K562 (cell line): ENCODE measurements at regions not wholly inside any gene's neighbourhood (a gene's known extent, or its start where the extent isn't known, plus 50 kb on each side); places are given as distances from the start of the nearest gene placed in this dataset.

Source experiments
- ATAC-seq: fragments of 200-7000 bp; cut with Tn5 transposase; 3 replicates; pipeline ENCODE4 v1.9.1; 2020; ENCODE audit warnings: moderate library complexity
- BruUV-seq: library from RNA; stranded (reverse); fragments of 400-500 nt; replicated peaks from 2 replicates; lab custom pipeline; 2021; lab: Mats Ljungman, UMichigan
- CTCF ChIA-PET: fragments of 300-600 bp; formaldehyde crosslinking; extraction: SDS; loops from one replicate; lab custom pipeline; 2021; ENCODE audit warnings: low intra/inter-chr PET ratio; lab: Yijun Ruan, JAX
- POLR2A ChIA-PET: fragments of 300-600, 350-650 bp; sonication (Branson Sonifier 250); formaldehyde crosslinking; extraction: SDS; loops from one replicate; lab custom pipeline; 2021; ENCODE audit warnings: antibody characterized with exemption, inconsistent platforms; lab: Yijun Ruan, JAX
- DNase-seq, 4 experiments: peaks; one replicate each; pipeline versions ENCODE4 v3.0.0 to v3.0.0-alpha.2; 2011 to 2018; ENCODE audit warnings: low spot score in 3 of 4, mixed read lengths in 3 of 4; ENCODE audit errors: extremely low read depth in 1 of 4
- FAIRE-seq: peaks from 2 replicates; lab custom pipeline; 2011; peaks lifted over from hg19 to GRCh38; lab: Jason Lieb, UNC
- H2AFZ ChIP-seq: 2 replicates; pipeline ENCODE4 v1.6.0; 2011; ENCODE audit warnings: low read depth, low read length, control low read depth, inconsistent platforms
- H3K27ac ChIP-seq: fragments of 200-600 bp; 3 replicates; pipeline ENCODE4 v1.8.0; 2011; ENCODE audit warnings: low read depth, mild to moderate bottlenecking, control low read depth, inconsistent platforms, low read length, moderate library complexity, mixed read lengths; ENCODE audit errors: extremely low read depth
- H3K27me3 ChIP-seq, 2 experiments: fragments of 300-600 bp in 1 of 2; 2 replicates in 1 of 2; 3 replicates in 1 of 2; pipeline versions ENCODE4 v1.6.0 to v1.8.0; 2011; ENCODE audit warnings: inconsistent platforms in 2 of 2, low read length in 2 of 2, mild to moderate bottlenecking in 1 of 2, mixed read lengths in 1 of 2, moderate library complexity in 1 of 2; ENCODE audit not compliant: control insufficient read depth in 2 of 2, insufficient read depth in 2 of 2
- H3K36me3 ChIP-seq: fragments of 300-600 bp; 3 replicates; pipeline ENCODE4 v1.8.0; 2011; ENCODE audit warnings: mild to moderate bottlenecking, low read length, inconsistent platforms; ENCODE audit not compliant: control insufficient read depth, insufficient read depth
- H3K4me1 ChIP-seq, 2 experiments: fragments of 200-600 bp in 1 of 2; replicated peaks in 1 of 2; 2 replicates in 1 of 2; 3 replicates in 1 of 2; pipeline versions ENCODE4 v1.5.1 to v1.8.0; 2011; ENCODE audit warnings: inconsistent platforms in 2 of 2, low read length in 2 of 2, mild to moderate bottlenecking in 1 of 2, mixed read lengths in 1 of 2, moderate library complexity in 1 of 2; ENCODE audit not compliant: control insufficient read depth in 2 of 2, insufficient read depth in 2 of 2
- H3K4me2 ChIP-seq: 2 replicates; pipeline ENCODE4 v1.6.1; 2011; ENCODE audit warnings: low read length, control low read depth, inconsistent platforms, mixed read lengths; ENCODE audit not compliant: insufficient read depth
- H3K4me3 ChIP-seq: fragments of 200-600 bp; sonication (generic), shearing (Covaris generic); 2 replicates; pipeline ENCODE4 v1.5.1; 2016; ENCODE audit warnings: control low read depth, inconsistent platforms
- H3K79me2 ChIP-seq: fragments of 200-600 bp; 3 replicates; pipeline ENCODE4 v1.8.0; 2011; ENCODE audit warnings: low read length, inconsistent platforms; ENCODE audit not compliant: control insufficient read depth, insufficient read depth
- H3K9ac ChIP-seq, 2 experiments: 2 replicates each; pipeline versions ENCODE4 v1.6.0 to v1.6.1; 2011; ENCODE audit warnings: low read depth in 2 of 2, low read length in 2 of 2, control low read depth in 1 of 2, inconsistent platforms in 1 of 2, mild to moderate bottlenecking in 1 of 2, mixed read lengths in 1 of 2; ENCODE audit not compliant: insufficient read depth in 1 of 2
- H3K9me1 ChIP-seq: one replicate; pipeline ENCODE4 v1.6.0; 2011; ENCODE audit warnings: inconsistent platforms, mild to moderate bottlenecking, low read length, moderate library complexity; ENCODE audit not compliant: control insufficient read depth, insufficient read depth
- H3K9me3 ChIP-seq: replicated peaks from 2 replicates; pipeline ENCODE4 v1.5.1; 2011; ENCODE audit warnings: low read depth, low read length, inconsistent platforms; ENCODE audit not compliant: control insufficient read depth, insufficient read depth
- H4K20me1 ChIP-seq: replicated peaks from 2 replicates; pipeline ENCODE4 v1.6.1; 2011; ENCODE audit warnings: low read length, inconsistent platforms, mixed read lengths; ENCODE audit not compliant: control insufficient read depth, insufficient read depth
- CTCFL ChIP-seq: IDR thresholded peaks from 2 replicates; pipeline ENCODE4 v1.6.1; 2011; ENCODE audit warnings: borderline replicate concordance, low read depth, mild to moderate bottlenecking, moderate library complexity, low read length; ENCODE audit not compliant: insufficient read depth, poor library complexity, severe bottlenecking
- DLX4 ChIP-seq: fragments of 250-450 bp; sonication (Bioruptor Pico); IDR thresholded peaks from 2 replicates; pipeline ENCODE4 v1.6.1; 2021; ENCODE audit warnings: mild to moderate bottlenecking
- FOXM1 ChIP-seq, 2 experiments: fragments of 450-650 bp in 1 of 2; sonication (generic) in 1 of 2; formaldehyde crosslinking in 1 of 2; IDR thresholded peaks; 2 replicates each; pipeline versions ENCODE4 v1.6.1 to v1.9.0; 2017 to 2022; ENCODE audit warnings: low read depth in 2 of 2, mild to moderate bottlenecking in 2 of 2, missing genetic modification reagents in 1 of 2, moderate library complexity in 1 of 2
- L3MBTL2 ChIP-seq: fragments of 450-650 bp; IDR thresholded peaks from 2 replicates; pipeline ENCODE4 v1.6.1; 2016; ENCODE audit warnings: mild to moderate bottlenecking, moderate library complexity
- NR4A1 ChIP-seq, 2 experiments: fragments of 250-450 bp in 1 of 2; fragments of 450-650 bp in 1 of 2; sonication (Bioruptor Pico) in 1 of 2; IDR thresholded peaks; 2 replicates each; pipeline versions ENCODE4 v1.4.0 to v1.6.1; 2016 to 2020; ENCODE audit warnings: mild to moderate bottlenecking in 2 of 2, missing compliant biosample characterization in 1 of 2, missing genetic modification characterization in 1 of 2, moderate library complexity in 1 of 2
- RBM39 ChIP-seq: fragments of 200-400 bp; formaldehyde crosslinking; optimal IDR thresholded peaks from 2 replicates; pipeline ENCODE3; 2018; ENCODE audit warnings: low read depth, low read length
- ZNF212 ChIP-seq: fragments of 450-650 bp; formaldehyde crosslinking; IDR thresholded peaks from 2 replicates; pipeline ENCODE4 v1.4.0; 2020; ENCODE audit warnings: mild to moderate bottlenecking
- ZNF511 ChIP-seq: sonication (generic); formaldehyde crosslinking; IDR thresholded peaks from 2 replicates; pipeline ENCODE4 v1.8.0; 2022; ENCODE audit warnings: mild to moderate bottlenecking, missing genetic modification reagents
- WGBS: fragments of 100-300 bp; shearing (Covaris generic); methylation state at CpG from one replicate; pipeline ENCODE4 v1.1.6; 2016; ENCODE audit warnings: low coverage, mixed read lengths; ENCODE audit not compliant: insufficient coverage; ENCODE audit errors: missing lambda C conversion rate; 5-methylcytosine and 5-hydroxymethylcytosine counted together
- in situ Hi-C: fragments of 300-500 bp; cut with MboI; formaldehyde crosslinking; loops from 4 replicates; pipeline ENCODE4 v1.15.0; 2018; ENCODE audit warnings: inconsistent platforms, mixed read lengths
- intact Hi-C: fragments of 100-400 bp; cut with micrococcal nuclease; formaldehyde crosslinking; loops from 2 replicates; pipeline ENCODE4 v1.14.2; 2022
- TF ChIP-seq, protein P1 (sequence below): IDR thresholded peaks from 2 replicates; pipeline ENCODE4 v1.6.1; 2012; ENCODE audit warnings: low read depth, low read length, improper control_type of control experiment, borderline replicate concordance
- TF ChIP-seq, protein P2 (sequence below): sonication (generic); formaldehyde crosslinking; IDR thresholded peaks from 2 replicates; pipeline ENCODE4 v1.8.0; 2023; ENCODE audit warnings: mild to moderate bottlenecking, missing genetic modification reagents

DNA sequence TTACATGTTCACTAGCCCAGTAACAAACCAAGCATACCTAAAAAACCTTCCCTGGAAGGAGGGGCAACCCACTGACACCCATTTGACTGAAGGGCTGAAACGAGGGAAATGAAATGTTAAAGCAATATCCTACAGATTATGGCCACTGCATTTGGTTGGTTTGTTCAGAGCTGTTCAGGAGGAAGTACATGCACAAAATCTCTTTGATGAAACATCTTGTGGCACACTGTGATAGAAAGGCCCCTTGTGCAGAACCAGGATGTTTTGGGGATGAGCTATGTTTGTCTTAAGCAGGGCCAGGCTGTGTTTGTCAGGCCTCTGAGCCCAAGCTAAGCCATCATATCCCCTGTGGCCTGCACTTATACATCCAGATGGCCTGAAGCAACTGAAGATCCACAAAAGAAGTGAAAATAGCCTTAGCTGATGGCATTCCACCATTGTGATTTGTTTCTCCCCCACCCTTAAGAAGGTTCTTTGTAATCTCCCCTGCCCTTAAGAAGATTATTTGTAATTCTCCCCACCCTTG is 467.3 kb upstream of the PIK3R1 start (continued):
- TF ChIP-seq, protein P1, sequence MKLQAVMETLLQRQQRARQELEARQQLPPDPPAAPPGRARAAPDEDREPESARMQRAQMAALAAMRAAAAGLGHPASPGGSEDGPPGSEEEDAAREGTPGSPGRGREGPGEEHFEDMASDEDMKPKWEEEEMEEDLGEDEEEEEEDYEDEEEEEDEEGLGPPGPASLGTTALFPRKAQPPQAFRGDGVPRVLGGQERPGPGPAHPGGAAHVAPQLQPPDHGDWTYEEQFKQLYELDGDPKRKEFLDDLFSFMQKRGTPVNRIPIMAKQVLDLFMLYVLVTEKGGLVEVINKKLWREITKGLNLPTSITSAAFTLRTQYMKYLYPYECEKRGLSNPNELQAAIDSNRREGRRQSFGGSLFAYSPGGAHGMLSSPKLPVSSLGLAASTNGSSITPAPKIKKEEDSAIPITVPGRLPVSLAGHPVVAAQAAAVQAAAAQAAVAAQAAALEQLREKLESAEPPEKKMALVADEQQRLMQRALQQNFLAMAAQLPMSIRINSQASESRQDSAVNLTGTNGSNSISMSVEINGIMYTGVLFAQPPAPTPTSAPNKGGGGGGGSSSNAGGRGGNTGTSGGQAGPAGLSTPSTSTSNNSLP = no peak
- TF ChIP-seq ZNF212 (CRISPR knock-in tag) = no peak
- TF ChIP-seq, protein P2, sequence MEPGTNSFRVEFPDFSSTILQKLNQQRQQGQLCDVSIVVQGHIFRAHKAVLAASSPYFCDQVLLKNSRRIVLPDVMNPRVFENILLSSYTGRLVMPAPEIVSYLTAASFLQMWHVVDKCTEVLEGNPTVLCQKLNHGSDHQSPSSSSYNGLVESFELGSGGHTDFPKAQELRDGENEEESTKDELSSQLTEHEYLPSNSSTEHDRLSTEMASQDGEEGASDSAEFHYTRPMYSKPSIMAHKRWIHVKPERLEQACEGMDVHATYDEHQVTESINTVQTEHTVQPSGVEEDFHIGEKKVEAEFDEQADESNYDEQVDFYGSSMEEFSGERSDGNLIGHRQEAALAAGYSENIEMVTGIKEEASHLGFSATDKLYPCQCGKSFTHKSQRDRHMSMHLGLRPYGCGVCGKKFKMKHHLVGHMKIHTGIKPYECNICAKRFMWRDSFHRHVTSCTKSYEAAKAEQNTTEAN (CRISPR knock-in tag) = no peak

DNA sequence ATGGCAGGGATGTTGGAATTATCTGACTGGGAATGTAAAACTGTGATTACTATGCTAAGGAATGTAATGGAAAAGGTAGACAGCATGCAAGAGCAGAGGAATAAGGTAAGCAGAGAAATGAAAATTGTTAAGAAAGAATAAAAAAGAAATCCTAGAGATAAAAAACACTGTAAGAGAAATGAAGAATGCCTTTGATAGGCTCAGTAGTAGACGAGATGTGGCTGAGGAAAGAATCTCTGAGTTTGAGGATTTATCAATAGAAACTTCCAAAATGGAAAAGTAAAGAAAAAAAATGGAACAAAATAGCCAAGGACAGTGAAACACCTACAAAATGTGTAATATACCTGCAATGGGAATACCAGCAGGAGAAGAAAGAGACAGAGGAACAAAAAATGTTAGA is 468.5 kb upstream of the PIK3R1 start:
- BruUV-seq = no TSS peak
- TF ChIP-seq RBM39 (no peak), NR4A1 (CRISPR knock-in tag; IDR thresholded peaks at IDR 0.05) (no peak), NR4A1 (tag; IDR thresholded peaks at IDR 0.05) (no peak), DLX4 (CRISPR knock-in tag) (no peak), FOXM1 (IDR thresholded peaks at IDR 0.05; ENCODE audit: low read depth) (no peak), FOXM1 (CRISPR knock-in tag; IDR thresholded peaks at IDR 0.05; ENCODE audit: low read depth) (no peak), CTCFL (no peak), L3MBTL2 (no peak), ZNF511 (CRISPR knock-in tag) (no peak)
- TF ChIP-seq, all 486 proteins: peak for 0
- ChIA-PET CTCF (no interaction called here), POLR2A (no interaction called here)
- in situ Hi-C loops = no loop called here
- Histone ChIP-seq H2AFZ (no peak overlapping the region), H3K9me1 (no peaks in the 10 kb centered on the region), H3K79me2 (no peaks in the 10 kb centered on the region), H3K27ac (no peak overlapping the region), H3K9me3 (no peaks in the 10 kb centered on the region), H3K36me3 (no peaks in the 10 kb centered on the region), H3K9ac (no peak overlapping the region), H3K4me3 (no peak overlapping the region), H3K27me3 (no peaks in the 10 kb centered on the region), H3K4me2 (no peak overlapping the region), H4K20me1 (no peaks in the 10 kb centered on the region), H3K4me1 (no peaks in the 10 kb centered on the region)
- WGBS = 5% methylated on average over 1 of the region's 1 CpG
- DNase-seq (no peak), ATAC-seq (no peak), FAIRE-seq (no peak)
- intact Hi-C loops = no loop called here
